OCI-LY1 (cell line): ENCODE measurements at regions not wholly inside any gene's neighbourhood (a gene's known extent, or its start where the extent isn't known, plus 50 kb on each side); places are given as distances from the start of the nearest gene placed in this dataset.

ENCODE experiments used
- H2AFZ ChIP-seq: fragments of 200-600 bp; sonication (generic), shearing (Covaris generic); 2 replicates; pipeline ENCODE4 v1.6.0; 2014; ENCODE audit warnings: antibody characterized with exemption, mild to moderate bottlenecking, low read length
- H3F3A ChIP-seq: fragments of 200-600 bp; sonication (generic), shearing (Covaris generic); 2 replicates; pipeline ENCODE4 v1.6.0; 2014; ENCODE audit warnings: mild to moderate bottlenecking, antibody characterized with exemption, low read length, moderate library complexity; ENCODE audit not compliant: insufficient read depth
- H3K27ac ChIP-seq: fragments of 200-600 bp; sonication (generic); 2 replicates; pipeline ENCODE4 v1.5.1; 2014; ENCODE audit warnings: low read length, mixed run types, mild to moderate bottlenecking, low read depth; ENCODE audit not compliant: poor library complexity, severe bottlenecking
- H3K27me3 ChIP-seq: fragments of 200-600 bp; sonication (generic); 2 replicates; pipeline ENCODE4 v1.6.0; 2014; ENCODE audit warnings: antibody characterized with exemption, mild to moderate bottlenecking, low read length, moderate library complexity; ENCODE audit not compliant: insufficient read depth
- H3K36me3 ChIP-seq: fragments of 200-600 bp; sonication (generic); 2 replicates; pipeline ENCODE4 v1.6.1; 2014; ENCODE audit warnings: mild to moderate bottlenecking, antibody characterized with exemption, low read length, moderate library complexity, mixed read lengths; ENCODE audit not compliant: insufficient read depth
- H3K4me1 ChIP-seq: fragments of 200-600 bp; sonication (generic); 2 replicates; pipeline ENCODE4 v1.5.1; 2014; ENCODE audit warnings: mild to moderate bottlenecking, low read length, moderate library complexity; ENCODE audit not compliant: insufficient read depth, severe bottlenecking
- H3K4me2 ChIP-seq: fragments of 200-600 bp; sonication (generic), shearing (Covaris generic); 2 replicates; pipeline ENCODE4 v1.6.1; 2014; ENCODE audit warnings: low read length
- H3K4me3 ChIP-seq: fragments of 200-600 bp; sonication (generic); 2 replicates; pipeline ENCODE4 v1.5.1; 2014; ENCODE audit warnings: low read length, low read depth, mild to moderate bottlenecking, mixed read lengths; ENCODE audit not compliant: poor library complexity, severe bottlenecking
- H3K79me2 ChIP-seq: fragments of 200-600 bp; shearing (Covaris generic); 2 replicates; pipeline ENCODE4 v1.6.1; 2016; ENCODE audit warnings: mixed run types, low read length, mixed read lengths; ENCODE audit not compliant: insufficient read depth
- H3K9ac ChIP-seq: fragments of 200-600 bp; sonication (generic), shearing (Covaris generic); 2 replicates; pipeline ENCODE4 v1.6.1; 2014; ENCODE audit warnings: mild to moderate bottlenecking, low read length, mixed read lengths
- H3K9me2 ChIP-seq: fragments of 200-600 bp; sonication (generic), shearing (Covaris generic); 2 replicates; pipeline ENCODE4 v1.6.1; 2014; ENCODE audit warnings: low read depth, mild to moderate bottlenecking, low read length, mixed read lengths
- H3K9me3 ChIP-seq: fragments of 200-600 bp; shearing (Covaris generic); 2 replicates; pipeline ENCODE4 v1.6.1; 2014; ENCODE audit warnings: low read length, mixed read lengths
- H4K20me1 ChIP-seq: fragments of 200-600 bp; sonication (generic), shearing (Covaris generic); 2 replicates; pipeline ENCODE4 v1.6.0; 2016; ENCODE audit warnings: mild to moderate bottlenecking, low read length; ENCODE audit not compliant: insufficient read depth
- CTCF ChIP-seq: fragments of 200-600 bp; sonication (generic), shearing (Covaris generic); IDR thresholded peaks from 2 replicates; pipeline ENCODE4 v1.5.1; 2017; ENCODE audit warnings: mild to moderate bottlenecking, antibody characterized with exemption, low read length, moderate library complexity, mixed read lengths
- EZH2 ChIP-seq: fragments of 200-600 bp; sonication (generic), shearing (Covaris generic); IDR thresholded peaks from 2 replicates; pipeline ENCODE4 v1.8.0; 2017; ENCODE audit warnings: borderline replicate concordance, mixed run types, mild to moderate bottlenecking, antibody characterized with exemption, low read length, moderate library complexity, mixed read lengths

DNA sequence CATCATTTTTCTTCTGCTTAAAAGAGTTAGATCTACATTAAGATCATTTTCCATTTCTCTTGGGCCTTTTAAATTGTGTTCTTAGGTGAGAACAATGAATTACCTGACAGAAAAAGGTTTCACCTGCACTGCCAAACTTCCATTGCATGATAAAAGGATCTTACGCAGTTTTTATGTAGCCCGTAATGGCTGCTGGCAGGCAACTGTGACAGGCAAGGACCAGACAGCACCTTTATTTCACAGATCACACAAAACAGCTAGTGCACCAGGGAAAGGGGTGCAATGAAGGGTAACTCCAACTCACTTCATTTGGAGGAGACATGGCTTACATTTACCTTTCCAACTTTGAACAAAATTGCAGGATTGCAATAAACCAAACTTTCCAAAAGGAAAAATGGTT lies 159.8 kb downstream of the SLITRK1 start:
- no peaks in the 10 kb centered on the region for H3K9me3 ChIP-seq
- no peaks in the 10 kb centered on the region for H3K79me2 ChIP-seq
- no peaks in the 10 kb centered on the region for H3K36me3 ChIP-seq
- no peaks in the 10 kb centered on the region for H3K4me1 ChIP-seq
- no peaks in the 10 kb centered on the region for H3F3A ChIP-seq
- no peaks in the 10 kb centered on the region for H3K9me2 ChIP-seq
- no peak overlapping the region for H3K4me2 ChIP-seq
- H2AFZ ChIP-seq, result no peak overlapping the region
- no peak overlapping the region for H3K4me3 ChIP-seq
- no peak overlapping the region for H3K27ac ChIP-seq
- no peaks in the 10 kb centered on the region for H3K27me3 ChIP-seq
- no peaks in the 10 kb centered on the region for H4K20me1 ChIP-seq
- H3K9ac ChIP-seq, result no peak overlapping the region
- TF ChIP-seq CTCF (no peak), EZH2 (no peak)

DNA sequence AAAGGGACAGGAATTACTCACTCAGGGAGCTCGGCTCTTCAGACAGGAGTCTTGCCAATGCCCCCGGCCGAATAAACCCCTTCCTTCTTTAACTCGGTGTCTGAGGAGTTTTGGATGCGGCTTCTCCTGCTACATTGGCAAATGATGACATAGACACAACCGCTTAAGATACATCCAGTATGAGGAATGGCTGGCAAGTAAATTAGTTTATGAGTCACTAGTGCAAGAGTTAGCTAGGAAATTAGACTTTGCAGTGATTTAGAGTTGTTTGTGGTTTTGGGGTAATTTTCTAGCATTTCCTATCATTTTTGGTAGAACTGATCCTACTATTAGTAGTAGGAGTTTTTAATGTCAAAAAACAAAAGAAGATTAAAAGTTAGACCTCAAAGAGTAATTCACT lies 166.2 kb downstream of the SLITRK1 start:
- H3K4me3 ChIP-seq, result no peak overlapping the region
- no peak overlapping the region for H3K27ac ChIP-seq

GRCh38 chr13:83714236-83714635 lies 168.0 kb downstream of the SLITRK1 start:
- Histone ChIP-seq H3F3A (no peaks in the 10 kb centered on the region), H3K27me3 (no peaks in the 10 kb centered on the region), H3K79me2 (no peaks in the 10 kb centered on the region), H3K4me2 (no peak overlapping the region), H3K4me1 (no peaks in the 10 kb centered on the region), H3K9ac (no peak overlapping the region), H3K4me3 (no peak overlapping the region), H3K36me3 (no peaks in the 10 kb centered on the region), H3K27ac (no peak overlapping the region), H4K20me1 (no peaks in the 10 kb centered on the region), H2AFZ (no peak overlapping the region), H3K9me2 (no peaks in the 10 kb centered on the region), H3K9me3 (no peaks in the 10 kb centered on the region)
- TF ChIP-seq EZH2 (no peak), CTCF (no peak)

More for the DNA sequence above, 166.2 kb downstream of the SLITRK1 start:
- Histone ChIP-seq H3K36me3 (no peaks in the 10 kb centered on the region), H3K9me2 (no peaks in the 10 kb centered on the region), H3K9ac (no peak overlapping the region), H2AFZ (no peak overlapping the region), H3K4me2 (no peak overlapping the region), H3K9me3 (no peaks in the 10 kb centered on the region), H4K20me1 (no peaks in the 10 kb centered on the region), H3K27me3 (no peaks in the 10 kb centered on the region), H3K79me2 (no peaks in the 10 kb centered on the region), H3F3A (no peaks in the 10 kb centered on the region), H3K4me1 (no peaks in the 10 kb centered on the region)
- no peak for TF ChIP-seq EZH2
- TF ChIP-seq CTCF, result no peak
